ENCODE measurements at regions not wholly inside any gene's neighbourhood (a gene's known extent, or its start where the extent isn't known, plus 50 kb on each side); places are given as distances from the start of the nearest gene placed in this dataset.
"Not testable (repeated sequence)": the region's sequence is repeated elsewhere in the genome, so short reads cannot be mapped to it uniquely, and the experiment has no call there.

DNA sequence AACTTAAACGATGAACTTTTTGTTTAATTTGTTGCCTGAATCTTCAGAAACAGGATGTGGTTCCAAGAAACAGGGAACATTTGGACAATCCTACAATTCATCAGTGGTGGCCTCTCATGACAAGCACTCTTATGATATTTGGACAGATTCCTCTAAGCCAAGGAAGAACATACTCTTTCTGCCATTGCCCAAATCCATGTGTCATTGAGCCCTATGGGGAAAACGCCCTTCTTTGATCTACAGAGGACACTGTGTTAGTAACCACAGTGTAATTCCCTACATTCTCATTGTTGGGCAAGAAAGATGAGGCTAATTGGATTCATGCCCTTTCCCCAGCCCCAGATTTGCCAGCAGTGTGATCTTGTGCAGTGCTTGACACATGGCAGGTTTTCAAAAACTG lies 167.7 kb upstream of the PTCH1 start:
- no peak overlapping the region for H3K27ac ChIP-seq (ENCODE audit: extremely low read depth, low read depth, low read length)
- H3K9me3 ChIP-seq (ENCODE audit: control insufficient read depth, insufficient read depth, low read depth, low read length): no peaks in the 10 kb centered on the region
- ChIA-PET POLR2A (no interaction called here), CTCF (no interaction called here)
- no peak overlapping the region for H3K4me3 ChIP-seq (ENCODE audit: low read depth, low read length)
- no peaks in the 10 kb centered on the region for H3K36me3 ChIP-seq (ENCODE audit: control insufficient read depth in 2 of 2, insufficient read depth in 1 of 2, low read length in 2 of 2)
- TF ChIP-seq, protein P1, sequence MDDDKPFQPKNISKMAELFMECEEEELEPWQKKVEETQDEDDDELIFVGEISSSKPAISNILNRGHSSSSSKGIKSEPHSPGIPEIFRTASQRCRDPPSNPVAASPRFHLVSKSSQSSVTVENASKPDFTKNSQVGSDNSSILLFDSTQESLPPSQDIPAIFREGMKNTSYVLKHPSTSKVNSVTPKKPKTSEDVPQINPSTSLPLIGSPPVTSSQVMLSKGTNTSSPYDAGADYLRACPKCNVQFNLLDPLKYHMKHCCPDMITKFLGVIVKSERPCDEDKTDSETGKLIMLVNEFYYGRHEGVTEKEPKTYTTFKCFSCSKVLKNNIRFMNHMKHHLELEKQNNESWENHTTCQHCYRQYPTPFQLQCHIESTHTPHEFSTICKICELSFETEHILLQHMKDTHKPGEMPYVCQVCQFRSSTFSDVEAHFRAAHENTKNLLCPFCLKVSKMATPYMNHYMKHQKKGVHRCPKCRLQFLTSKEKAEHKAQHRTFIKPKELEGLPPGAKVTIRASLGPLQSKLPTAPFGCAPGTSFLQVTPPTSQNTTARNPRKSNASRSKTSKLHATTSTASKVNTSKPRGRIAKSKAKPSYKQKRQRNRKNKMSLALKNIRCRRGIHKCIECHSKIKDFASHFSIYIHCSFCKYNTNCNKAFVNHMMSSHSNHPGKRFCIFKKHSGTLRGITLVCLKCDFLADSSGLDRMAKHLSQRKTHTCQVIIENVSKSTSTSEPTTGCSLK (tag by site-specific recombination; IDR thresholded peaks at IDR 0.05): no peak
- TF ChIP-seq SALL2 (tag by site-specific recombination; IDR thresholded peaks at IDR 0.05; ENCODE audit: borderline replicate concordance) (no peak), ZNF433 (tag by site-specific recombination; IDR thresholded peaks at IDR 0.05; ENCODE audit: low read depth) (no peak), ZNF248 (tag by site-specific recombination; IDR thresholded peaks at IDR 0.05) (no peak), ZFHX2 (tag by site-specific recombination; conservative IDR thresholded peaks at IDR 0.05) (no peak), ZNF76 (tag by site-specific recombination; IDR thresholded peaks at IDR 0.05; ENCODE audit: borderline replicate concordance, low read depth) (no peak), YY2 (tag by site-specific recombination; IDR thresholded peaks at IDR 0.05) (no peak), ZFP69B (tag by site-specific recombination; IDR thresholded peaks at IDR 0.05) (no peak), ZNF239 (tag by site-specific recombination; IDR thresholded peaks at IDR 0.05) (no peak), ZNF623 (tag by site-specific recombination; IDR thresholded peaks at IDR 0.05) (no peak)
- TF ChIP-seq, protein P2, sequence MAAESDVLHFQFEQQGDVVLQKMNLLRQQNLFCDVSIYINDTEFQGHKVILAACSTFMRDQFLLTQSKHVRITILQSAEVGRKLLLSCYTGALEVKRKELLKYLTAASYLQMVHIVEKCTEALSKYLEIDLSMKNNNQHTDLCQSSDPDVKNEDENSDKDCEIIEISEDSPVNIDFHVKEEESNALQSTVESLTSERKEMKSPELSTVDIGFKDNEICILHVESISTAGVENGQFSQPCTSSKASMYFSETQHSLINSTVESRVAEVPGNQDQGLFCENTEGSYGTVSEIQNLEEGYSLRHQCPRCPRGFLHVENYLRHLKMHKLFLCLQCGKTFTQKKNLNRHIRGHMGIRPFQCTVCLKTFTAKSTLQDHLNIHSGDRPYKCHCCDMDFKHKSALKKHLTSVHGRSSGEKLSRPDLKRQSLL (tag by site-specific recombination; IDR thresholded peaks at IDR 0.05): no peak
- TF ChIP-seq, protein P3, sequence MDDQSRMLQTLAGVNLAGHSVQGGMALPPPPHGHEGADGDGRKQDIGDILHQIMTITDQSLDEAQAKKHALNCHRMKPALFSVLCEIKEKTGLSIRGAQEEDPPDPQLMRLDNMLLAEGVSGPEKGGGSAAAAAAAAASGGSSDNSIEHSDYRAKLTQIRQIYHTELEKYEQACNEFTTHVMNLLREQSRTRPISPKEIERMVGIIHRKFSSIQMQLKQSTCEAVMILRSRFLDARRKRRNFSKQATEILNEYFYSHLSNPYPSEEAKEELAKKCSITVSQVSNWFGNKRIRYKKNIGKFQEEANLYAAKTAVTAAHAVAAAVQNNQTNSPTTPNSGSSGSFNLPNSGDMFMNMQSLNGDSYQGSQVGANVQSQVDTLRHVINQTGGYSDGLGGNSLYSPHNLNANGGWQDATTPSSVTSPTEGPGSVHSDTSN (CRISPR knock-in tag; IDR thresholded peaks at IDR 0.05): no peak
- TF ChIP-seq, protein P4, sequence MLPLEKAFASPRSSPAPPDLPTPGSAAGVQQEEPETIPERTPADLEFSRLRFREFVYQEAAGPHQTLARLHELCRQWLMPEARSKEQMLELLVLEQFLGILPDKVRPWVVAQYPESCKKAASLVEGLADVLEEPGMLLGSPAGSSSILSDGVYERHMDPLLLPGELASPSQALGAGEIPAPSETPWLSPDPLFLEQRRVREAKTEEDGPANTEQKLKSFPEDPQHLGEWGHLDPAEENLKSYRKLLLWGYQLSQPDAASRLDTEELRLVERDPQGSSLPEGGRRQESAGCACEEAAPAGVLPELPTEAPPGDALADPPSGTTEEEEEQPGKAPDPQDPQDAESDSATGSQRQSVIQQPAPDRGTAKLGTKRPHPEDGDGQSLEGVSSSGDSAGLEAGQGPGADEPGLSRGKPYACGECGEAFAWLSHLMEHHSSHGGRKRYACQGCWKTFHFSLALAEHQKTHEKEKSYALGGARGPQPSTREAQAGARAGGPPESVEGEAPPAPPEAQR (tag by site-specific recombination; IDR thresholded peaks at IDR 0.05): no peak
- no peaks in the 10 kb centered on the region for H3K4me1 ChIP-seq (ENCODE audit: control insufficient read depth, insufficient read depth, low read length)

DNA sequence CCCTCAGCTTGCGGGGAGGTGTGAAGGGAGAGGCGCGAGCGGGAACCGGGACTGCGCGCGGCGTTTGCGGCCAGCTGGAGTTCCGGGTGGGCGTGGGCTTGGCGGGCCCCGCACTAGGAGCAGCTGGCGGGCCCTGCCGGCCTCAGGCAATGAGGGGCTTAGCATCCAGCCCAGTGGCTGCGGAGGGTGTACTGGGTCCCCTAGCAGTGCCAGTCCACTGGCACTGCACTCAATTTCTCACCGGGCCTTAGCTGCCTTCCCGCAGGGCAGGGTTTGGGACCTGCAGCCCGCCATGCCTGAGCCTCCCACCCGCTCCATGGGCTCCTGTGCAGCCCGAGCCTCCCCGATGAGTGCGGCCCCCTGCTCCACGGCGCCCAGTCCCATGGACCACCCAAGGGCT lies 163.5 kb upstream of the PTCH1 start:
- H3K27ac ChIP-seq (ENCODE audit: extremely low read depth, low read depth, low read length); H3K9me3 ChIP-seq (ENCODE audit: control insufficient read depth, insufficient read depth, low read depth, low read length); CTCF ChIA-PET; H3K36me3 ChIP-seq (ENCODE audit: control insufficient read depth in 2 of 2, insufficient read depth in 1 of 2, low read length in 2 of 2); H3K4me3 ChIP-seq (ENCODE audit: low read depth, low read length); H3K4me1 ChIP-seq (ENCODE audit: control insufficient read depth, insufficient read depth, low read length); POLR2A ChIA-PET: not testable (repeated sequence)

DNA sequence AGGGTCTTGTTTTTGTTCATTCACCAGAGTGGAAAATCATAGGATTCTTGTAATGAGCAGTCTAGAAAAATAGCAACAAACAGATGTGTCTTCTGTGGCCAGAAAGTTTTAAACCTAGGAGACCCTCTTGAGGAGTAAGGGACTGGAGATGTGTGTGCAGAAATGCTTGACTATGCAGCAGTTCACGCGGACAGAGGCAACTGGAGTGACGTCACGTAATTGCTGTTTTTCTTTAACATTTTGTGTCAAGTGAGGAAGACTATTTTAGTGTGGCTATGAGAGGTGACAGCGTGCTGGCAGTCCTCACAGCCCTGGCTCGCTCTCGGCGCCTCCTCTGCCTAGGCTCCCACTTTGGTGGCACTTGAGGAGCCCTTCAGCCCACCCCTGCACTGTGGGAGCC lies 163.1 kb upstream of the PTCH1 start:
- no peaks in the 10 kb centered on the region for H3K36me3 ChIP-seq (ENCODE audit: control insufficient read depth in 2 of 2, insufficient read depth in 1 of 2, low read length in 2 of 2)
- ChIA-PET CTCF (no interaction called here), POLR2A (no interaction called here)
- H3K27ac ChIP-seq (ENCODE audit: extremely low read depth, low read depth, low read length): no peak overlapping the region
- no peaks in the 10 kb centered on the region for H3K9me3 ChIP-seq (ENCODE audit: control insufficient read depth, insufficient read depth, low read depth, low read length)
- no peaks in the 10 kb centered on the region for H3K4me1 ChIP-seq (ENCODE audit: control insufficient read depth, insufficient read depth, low read length)
- H3K4me3 ChIP-seq (ENCODE audit: low read depth, low read length): no peak overlapping the region
- TF ChIP-seq, protein P3 (CRISPR knock-in tag; IDR thresholded peaks at IDR 0.05): no peak
- TF ChIP-seq ZNF138 (tag by site-specific recombination; IDR thresholded peaks at IDR 0.05; ENCODE audit: borderline replicate concordance) (no peak), ZNF391 (tag by site-specific recombination; IDR thresholded peaks at IDR 0.05; ENCODE audit: borderline replicate concordance, low read depth) (no peak), ZNF266 (tag by site-specific recombination; IDR thresholded peaks at IDR 0.05; ENCODE audit: low read depth) (no peak), ZNF248 (tag by site-specific recombination; IDR thresholded peaks at IDR 0.05) (no peak), ZNF133 (tag by site-specific recombination; IDR thresholded peaks at IDR 0.05) (no peak), ZNF791 (tag by site-specific recombination; IDR thresholded peaks at IDR 0.05) (no peak), ZNF626 (tag by site-specific recombination; IDR thresholded peaks at IDR 0.05) (no peak)
- TF ChIP-seq, protein P5, sequence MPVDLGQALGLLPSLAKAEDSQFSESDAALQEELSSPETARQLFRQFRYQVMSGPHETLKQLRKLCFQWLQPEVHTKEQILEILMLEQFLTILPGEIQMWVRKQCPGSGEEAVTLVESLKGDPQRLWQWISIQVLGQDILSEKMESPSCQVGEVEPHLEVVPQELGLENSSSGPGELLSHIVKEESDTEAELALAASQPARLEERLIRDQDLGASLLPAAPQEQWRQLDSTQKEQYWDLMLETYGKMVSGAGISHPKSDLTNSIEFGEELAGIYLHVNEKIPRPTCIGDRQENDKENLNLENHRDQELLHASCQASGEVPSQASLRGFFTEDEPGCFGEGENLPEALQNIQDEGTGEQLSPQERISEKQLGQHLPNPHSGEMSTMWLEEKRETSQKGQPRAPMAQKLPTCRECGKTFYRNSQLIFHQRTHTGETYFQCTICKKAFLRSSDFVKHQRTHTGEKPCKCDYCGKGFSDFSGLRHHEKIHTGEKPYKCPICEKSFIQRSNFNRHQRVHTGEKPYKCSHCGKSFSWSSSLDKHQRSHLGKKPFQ (tag by site-specific recombination; IDR thresholded peaks at IDR 0.05): no peak
